Keratinocyte (primary cell): ENCODE measurements at regions not wholly inside any gene's neighbourhood (a gene's known extent, or its start where the extent isn't known, plus 50 kb on each side); places are given as distances from the start of the nearest gene placed in this dataset.
"Not testable (repeated sequence)": the region's sequence is repeated elsewhere in the genome, so short reads cannot be mapped to it uniquely, and the experiment has no call there.

Source experiments
- DNase-seq: peaks from one replicate; pipeline ENCODE4 v3.0.0-alpha.2; 2011; ENCODE audit warnings: low read depth, missing footprints, low spot score
- FAIRE-seq: peaks from 2 replicates; lab custom pipeline; 2011; peaks lifted over from hg19 to GRCh38; lab: Jason Lieb, UNC
- H2AFZ ChIP-seq: 2 replicates; pipeline ENCODE4 v1.6.0; 2012; ENCODE audit warnings: low read length, control low read depth, inconsistent platforms; ENCODE audit not compliant: control insufficient read depth
- H3K27ac ChIP-seq: 2 replicates; pipeline ENCODE4 v1.5.1; 2011; ENCODE audit warnings: low read length; ENCODE audit not compliant: control insufficient read depth, insufficient read depth
- H3K27me3 ChIP-seq: 3 replicates; pipeline ENCODE4 v1.6.0; 2011; ENCODE audit warnings: low read length; ENCODE audit not compliant: control insufficient read depth, insufficient read depth; ENCODE audit errors: extremely low read depth
- H3K36me3 ChIP-seq, 2 experiments: 2 replicates in 1 of 2; 3 replicates in 1 of 2; pipeline ENCODE4 v1.5.1; 2011; ENCODE audit warnings: low read length in 2 of 2, mild to moderate bottlenecking in 1 of 2; ENCODE audit not compliant: control insufficient read depth in 2 of 2, insufficient read depth in 2 of 2; ENCODE audit errors: extremely low read depth in 1 of 2
- H3K4me1 ChIP-seq: 3 replicates; pipeline ENCODE4 v1.5.1; 2011; ENCODE audit warnings: low read length; ENCODE audit not compliant: control insufficient read depth, insufficient read depth; ENCODE audit errors: extremely low read depth
- H3K4me2 ChIP-seq: 3 replicates; pipeline ENCODE4 v1.6.0; 2011; ENCODE audit warnings: low read depth, low read length; ENCODE audit not compliant: control insufficient read depth, insufficient read depth; ENCODE audit errors: extremely low read depth
- H3K4me3 ChIP-seq, 3 experiments: fragments of 200-600 bp in 1 of 3; sonication (generic) in 1 of 3; 2 replicates in 2 of 3; 3 replicates in 1 of 3; pipeline ENCODE4 v1.5.1; 2011 to 2016; ENCODE audit warnings: low read length in 3 of 3, mild to moderate bottlenecking in 3 of 3, control low read depth in 2 of 3, inconsistent platforms in 1 of 3, low read depth in 1 of 3, mixed read lengths in 1 of 3, mixed run types in 1 of 3, moderate library complexity in 1 of 3; ENCODE audit not compliant: control insufficient read depth in 2 of 3, insufficient read depth in 2 of 3; ENCODE audit errors: extremely low read depth in 1 of 3
- H3K79me2 ChIP-seq: 2 replicates; pipeline ENCODE4 v1.6.0; 2012; ENCODE audit warnings: low read length; ENCODE audit not compliant: control insufficient read depth, insufficient read depth
- H3K9ac ChIP-seq: 3 replicates; pipeline ENCODE4 v1.6.0; 2011; ENCODE audit warnings: low read length; ENCODE audit not compliant: control insufficient read depth, insufficient read depth; ENCODE audit errors: extremely low read depth
- H3K9me1 ChIP-seq: 3 replicates; pipeline ENCODE4 v1.6.0; 2011; ENCODE audit warnings: low read length; ENCODE audit not compliant: control insufficient read depth, insufficient read depth; ENCODE audit errors: extremely low read depth
- H3K9me3 ChIP-seq: 2 replicates; pipeline ENCODE4 v1.5.1; 2012; ENCODE audit warnings: low read depth, low read length; ENCODE audit not compliant: control insufficient read depth
- H4K20me1 ChIP-seq: 3 replicates; pipeline ENCODE4 v1.6.0; 2011; ENCODE audit warnings: low read length; ENCODE audit not compliant: control insufficient read depth, insufficient read depth; ENCODE audit errors: extremely low read depth
- dilution Hi-C: fragments of 300-500 bp; cut with MboI; formaldehyde crosslinking; loops from one replicate; pipeline ENCODE4 v1.7.0; 2020; ENCODE audit warnings: low sequenced_read_pairs; ENCODE audit not compliant: extremely low pct_ligation_motif_present

DNA sequence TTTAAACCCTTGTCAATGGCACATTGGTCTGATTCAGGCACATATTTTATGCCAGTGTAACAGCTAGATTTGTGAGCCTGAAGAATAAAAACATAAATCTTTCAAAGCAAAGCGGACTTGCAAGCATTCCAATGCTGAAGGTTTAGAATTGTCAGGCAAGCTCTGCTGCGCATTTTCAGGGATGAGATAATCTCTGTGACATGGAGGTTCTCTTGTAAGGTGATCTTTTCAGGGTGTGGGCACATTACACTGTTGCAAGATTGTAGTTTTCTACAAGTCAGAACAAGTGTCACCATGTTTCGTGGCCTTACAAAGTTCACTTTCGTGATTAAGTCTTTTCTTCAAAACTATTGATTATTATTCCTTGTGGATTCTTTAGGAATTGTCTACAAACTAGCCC, 106.2 kb downstream of the ARHGAP11B start:
- H3K27me3 ChIP-seq, H3K4me3 ChIP-seq, H3K9ac ChIP-seq, H2AFZ ChIP-seq, H3K27ac ChIP-seq, H4K20me1 ChIP-seq, dilution Hi-C loops, FAIRE-seq, H3K79me2 ChIP-seq, H3K4me1 ChIP-seq, H3K4me2 ChIP-seq, DNase-seq, H3K9me3 ChIP-seq, H3K36me3 ChIP-seq, H3K9me1 ChIP-seq: not testable (repeated sequence)

DNA sequence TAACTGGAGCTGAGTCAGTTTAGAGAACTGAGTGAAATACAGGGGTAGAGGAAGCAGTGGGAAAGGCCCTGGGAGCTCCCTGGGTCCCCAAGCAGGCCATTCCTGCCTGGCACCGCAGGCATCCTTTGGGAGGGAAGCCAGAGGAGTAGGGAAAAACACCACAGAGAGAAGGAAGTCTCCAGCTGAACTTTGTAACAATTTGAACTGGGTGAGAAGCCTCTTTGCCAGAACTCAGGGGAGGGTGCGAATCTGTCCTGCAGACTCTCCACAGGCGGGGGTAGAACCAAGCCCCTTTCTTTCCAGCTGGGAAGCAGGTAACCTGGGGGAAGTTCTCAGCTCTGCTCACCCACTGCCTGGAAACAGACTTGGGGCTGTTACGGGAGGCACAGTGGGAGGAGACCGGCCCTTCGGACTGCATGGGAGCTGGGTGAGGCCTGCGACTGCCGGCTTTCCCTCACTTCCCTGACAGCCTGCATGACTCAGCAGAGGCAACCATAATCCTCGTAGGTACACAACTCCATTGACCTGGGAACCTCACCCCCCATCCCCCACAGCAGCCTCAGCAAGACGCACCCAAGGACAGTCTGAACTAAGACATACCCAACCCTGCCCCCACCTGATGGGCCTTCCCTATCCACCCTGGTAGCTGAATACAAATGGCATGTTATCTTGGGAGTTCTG, 110.1 kb downstream of the ARHGAP11B start:
- dilution Hi-C loops, H3K9ac ChIP-seq, H3K36me3 ChIP-seq, DNase-seq, H3K9me3 ChIP-seq, H3K4me3 ChIP-seq, H4K20me1 ChIP-seq, H3K79me2 ChIP-seq, H3K27ac ChIP-seq, FAIRE-seq, H3K4me1 ChIP-seq, H3K27me3 ChIP-seq, H3K4me2 ChIP-seq, H3K9me1 ChIP-seq, H2AFZ ChIP-seq: not testable (repeated sequence)

DNA sequence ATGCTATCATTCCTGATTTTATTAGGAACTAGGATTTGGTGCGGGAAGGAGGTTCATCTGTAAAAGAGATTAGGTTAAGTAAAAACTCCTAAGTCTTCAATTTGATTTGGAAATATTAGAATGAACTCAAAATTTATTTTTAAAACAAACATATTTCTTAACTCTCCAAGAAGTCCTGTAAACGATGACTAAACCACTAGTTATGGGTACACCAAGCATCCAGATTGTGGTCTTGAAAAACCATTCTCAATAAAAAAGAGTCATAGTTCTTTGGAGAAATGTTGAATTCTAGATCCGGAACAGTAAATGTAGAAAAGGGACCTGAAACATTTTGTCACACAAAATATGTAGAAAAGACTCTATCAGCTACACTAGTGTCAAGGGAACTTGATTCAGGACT, 116.9 kb downstream of the ARHGAP11B start:
- H4K20me1 ChIP-seq, H3K27ac ChIP-seq, H3K36me3 ChIP-seq, FAIRE-seq, H3K4me1 ChIP-seq, H3K79me2 ChIP-seq, H3K9me1 ChIP-seq, DNase-seq, H3K4me3 ChIP-seq, H2AFZ ChIP-seq, H3K9me3 ChIP-seq, H3K4me2 ChIP-seq, dilution Hi-C loops, H3K9ac ChIP-seq, H3K27me3 ChIP-seq: not testable (repeated sequence)

DNA sequence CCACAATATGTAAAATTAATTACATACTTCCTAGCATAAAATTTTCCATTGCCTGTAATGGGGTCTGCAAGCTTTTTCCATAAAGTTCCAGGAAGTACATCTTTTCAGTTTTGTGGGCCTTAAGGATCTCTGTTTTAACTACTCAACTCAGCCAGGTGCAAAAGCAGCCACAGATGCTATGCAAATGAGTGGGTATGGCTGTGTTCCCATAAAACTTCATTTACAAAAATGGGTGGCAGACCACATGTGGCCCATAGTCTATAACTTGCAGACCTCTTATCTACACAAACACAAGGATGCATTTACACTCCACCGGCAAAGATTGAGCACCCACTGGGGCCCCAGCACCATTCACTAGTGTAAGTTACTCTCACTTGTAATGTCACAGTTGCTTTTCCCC, 123.1 kb downstream of the ARHGAP11B start:
- H3K27ac ChIP-seq, H3K4me2 ChIP-seq, dilution Hi-C loops, H3K27me3 ChIP-seq, H3K4me1 ChIP-seq, H3K9me1 ChIP-seq, FAIRE-seq, H3K9ac ChIP-seq, H3K9me3 ChIP-seq, H3K79me2 ChIP-seq, H4K20me1 ChIP-seq, H3K4me3 ChIP-seq, H2AFZ ChIP-seq, H3K36me3 ChIP-seq, DNase-seq: not testable (repeated sequence)
